Thyroid gland (tissue), 4 donors: ENCODE measurements at regions not wholly inside any gene's neighbourhood (a gene's known extent, or its start where the extent isn't known, plus 50 kb on each side); places are given as distances from the start of the nearest gene placed in this dataset.

ENCODE experiments used
- POLR2A ChIP-seq, 2 donors: fragments of 450-650 bp; IDR thresholded peaks; one replicate each; pipeline ENCODE4 v1.6.1; 2017; ENCODE audit warnings: antibody characterized with exemption in 2 of 2, mild to moderate bottlenecking in 2 of 2, moderate library complexity in 1 of 2
- TF ChIP-seq, protein P1 (sequence below), 6 experiments: fragments of 200-600 bp in 3 of 6; fragments of 450-650 bp in 3 of 6; sonication (generic) in 3 of 6; IDR thresholded peaks; one replicate each; pipeline ENCODE4 v1.5.1; 2016 to 2019; ENCODE audit warnings: antibody characterized with exemption in 6 of 6, mild to moderate bottlenecking in 2 of 6, inconsistent platforms in 1 of 6, moderate library complexity in 1 of 6

DNA sequence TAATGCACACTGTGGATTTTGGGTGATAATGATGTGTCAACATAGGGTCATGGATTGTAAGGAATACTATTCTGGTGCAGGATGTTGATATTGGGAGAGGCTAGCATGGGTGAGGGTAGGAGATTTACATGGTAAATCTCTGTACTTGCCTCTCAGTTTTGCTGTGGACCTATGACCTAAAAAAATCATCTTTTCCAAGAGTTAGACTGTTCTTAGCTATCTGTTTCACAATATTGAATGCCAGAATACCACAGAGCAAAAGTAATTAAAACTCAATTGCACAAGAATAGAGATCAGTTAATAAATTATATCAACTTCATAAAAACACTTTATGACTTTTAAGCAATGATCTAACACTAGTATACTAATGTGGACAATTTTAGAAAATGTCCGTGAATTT is 651.6 kb downstream of the HTR1A start:
- TF ChIP-seq, protein P1, sequence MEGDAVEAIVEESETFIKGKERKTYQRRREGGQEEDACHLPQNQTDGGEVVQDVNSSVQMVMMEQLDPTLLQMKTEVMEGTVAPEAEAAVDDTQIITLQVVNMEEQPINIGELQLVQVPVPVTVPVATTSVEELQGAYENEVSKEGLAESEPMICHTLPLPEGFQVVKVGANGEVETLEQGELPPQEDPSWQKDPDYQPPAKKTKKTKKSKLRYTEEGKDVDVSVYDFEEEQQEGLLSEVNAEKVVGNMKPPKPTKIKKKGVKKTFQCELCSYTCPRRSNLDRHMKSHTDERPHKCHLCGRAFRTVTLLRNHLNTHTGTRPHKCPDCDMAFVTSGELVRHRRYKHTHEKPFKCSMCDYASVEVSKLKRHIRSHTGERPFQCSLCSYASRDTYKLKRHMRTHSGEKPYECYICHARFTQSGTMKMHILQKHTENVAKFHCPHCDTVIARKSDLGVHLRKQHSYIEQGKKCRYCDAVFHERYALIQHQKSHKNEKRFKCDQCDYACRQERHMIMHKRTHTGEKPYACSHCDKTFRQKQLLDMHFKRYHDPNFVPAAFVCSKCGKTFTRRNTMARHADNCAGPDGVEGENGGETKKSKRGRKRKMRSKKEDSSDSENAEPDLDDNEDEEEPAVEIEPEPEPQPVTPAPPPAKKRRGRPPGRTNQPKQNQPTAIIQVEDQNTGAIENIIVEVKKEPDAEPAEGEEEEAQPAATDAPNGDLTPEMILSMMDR (IDR thresholded peaks at IDR 0.05), result no peak
- TF ChIP-seq POLR2A (IDR thresholded peaks at IDR 0.05), result no peak
